ENCODE measurements at regions not wholly inside any gene's neighbourhood (a gene's known extent, or its start where the extent isn't known, plus 50 kb on each side); places are given as distances from the start of the nearest gene placed in this dataset.
A peak's percentile ranks its signal among the peaks of the same experiment; 100 is the strongest.
"Not testable (repeated sequence)": the region's sequence is repeated elsewhere in the genome, so short reads cannot be mapped to it uniquely, and the experiment has no call there.

- no peak for DNase-seq
- TF ChIP-seq POLR2A (IDR thresholded peaks at IDR 0.05; ENCODE audit: low read length), result no peak
- TF ChIP-seq GATA1 (IDR thresholded peaks at IDR 0.05; ENCODE audit: low read depth, low read length), result no peak
Measured at GRCh38 chr4:164081371-164081770, 586.9 kb downstream of the TMA16 start.

- DNase-seq, result no peak
- TF ChIP-seq POLR2A (IDR thresholded peaks at IDR 0.05; ENCODE audit: low read length), result no peak
- no peak for TF ChIP-seq GATA1 (IDR thresholded peaks at IDR 0.05; ENCODE audit: low read depth, low read length)
Measured at GRCh38 chr4:164081801-164082200, 587.3 kb downstream of the TMA16 start.

- TF ChIP-seq POLR2A (IDR thresholded peaks at IDR 0.05; ENCODE audit: low read length), result no peak
- TF ChIP-seq GATA1 (IDR thresholded peaks at IDR 0.05; ENCODE audit: low read depth, low read length), result no peak
- DNase-seq, result no peak
Measured at GRCh38 chr4:164087733-164088132, 593.2 kb downstream of the TMA16 start.

DNA sequence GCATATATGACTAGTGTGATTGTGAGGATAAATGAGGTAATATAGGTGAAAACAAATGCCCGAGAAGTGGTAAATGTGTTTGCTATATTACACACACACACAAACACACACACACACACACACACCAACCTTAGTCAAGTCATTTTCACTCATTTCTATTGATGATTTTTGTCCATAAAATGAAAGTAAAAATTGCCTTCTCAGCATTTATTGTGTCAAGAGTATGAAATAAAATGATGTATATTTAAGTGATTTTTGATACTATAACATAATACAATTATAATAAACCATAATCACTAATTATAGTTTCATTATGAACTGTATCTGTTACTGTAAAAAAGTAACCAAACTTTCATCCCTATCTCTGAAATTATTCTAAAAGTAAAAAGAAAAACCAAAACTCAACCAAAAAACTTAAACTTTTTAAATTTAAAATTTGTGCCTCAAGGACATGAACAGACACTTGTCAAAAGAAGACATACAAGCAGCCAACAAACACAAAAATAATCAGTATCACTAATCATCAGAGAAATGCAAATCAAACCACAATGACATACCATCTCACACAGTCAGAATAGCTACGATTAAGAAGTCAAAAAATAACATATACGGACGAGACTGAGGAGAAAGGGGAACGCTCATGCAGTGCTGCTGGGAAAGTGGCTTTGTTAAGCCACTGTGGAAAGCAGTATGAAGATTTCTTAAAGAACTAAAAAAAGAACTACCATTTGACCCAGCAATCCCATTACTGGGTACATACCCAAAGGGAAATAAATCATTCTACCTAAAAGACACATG, 601.0 kb downstream of the TMA16 start:
- TF ChIP-seq GATA1 (IDR thresholded peaks at IDR 0.05; ENCODE audit: low read depth, low read length), result no peak
- no peak for TF ChIP-seq POLR2A (IDR thresholded peaks at IDR 0.05; ENCODE audit: low read length)
- DNase-seq, result no peak

- DNase-seq, result no peak
- no peak for TF ChIP-seq GATA1 (IDR thresholded peaks at IDR 0.05; ENCODE audit: low read depth, low read length)
- TF ChIP-seq POLR2A (IDR thresholded peaks at IDR 0.05; ENCODE audit: low read length), result no peak
Measured at GRCh38 chr4:164096766-164097518, 602.5 kb downstream of the TMA16 start.

- DNase-seq, result not testable (repeated sequence)
Measured at GRCh38 chr4:164100741-164101365, 606.4 kb downstream of the TMA16 start.

DNA sequence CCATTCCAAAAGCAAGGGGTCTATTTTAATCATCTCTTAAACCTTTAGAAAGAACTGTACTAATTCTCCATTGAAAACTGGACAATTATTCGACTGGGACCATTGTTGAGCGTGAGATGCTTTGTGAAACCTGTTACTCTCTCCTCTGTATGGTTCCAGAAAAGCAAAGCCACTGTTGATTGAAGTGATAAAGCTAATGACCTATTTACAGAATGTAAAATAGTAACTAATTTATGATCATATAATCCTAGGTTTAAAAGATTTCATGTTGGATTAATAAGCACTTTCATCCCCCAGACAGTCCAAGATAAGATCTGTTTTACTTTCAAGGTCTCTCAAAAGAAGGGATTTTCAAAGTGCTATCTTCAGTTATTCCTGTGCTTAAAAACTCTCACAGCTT, 614.5 kb downstream of the TMA16 start:
- DNase-seq, result no peak
- TF ChIP-seq GATA1 (IDR thresholded peaks at IDR 0.05; ENCODE audit: low read depth, low read length) (no peak), POLR2A (IDR thresholded peaks at IDR 0.05; ENCODE audit: low read length) (no peak)

DNA sequence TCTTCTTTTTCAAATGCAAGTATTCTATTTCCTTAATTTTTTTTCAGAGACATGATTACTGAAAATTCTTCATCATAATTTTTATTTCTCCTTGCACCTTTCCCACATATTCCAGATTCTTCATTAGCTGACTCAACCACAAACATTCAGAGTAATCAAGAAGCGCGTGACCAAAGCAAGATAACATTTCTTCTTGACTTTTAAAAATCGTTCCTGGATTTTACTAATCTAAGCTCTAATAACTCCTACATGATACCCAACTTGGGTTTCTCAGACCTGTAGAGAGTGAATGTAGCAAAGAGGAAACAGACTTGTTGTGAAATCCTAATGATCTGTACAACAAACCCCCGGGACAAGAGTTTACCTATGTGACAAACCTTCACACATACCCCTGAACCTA, 615.0 kb downstream of the TMA16 start:
- DNase-seq, result no peak
- TF ChIP-seq GATA1 (IDR thresholded peaks at IDR 0.05; ENCODE audit: low read depth, low read length), result no peak
- no peak for TF ChIP-seq POLR2A (IDR thresholded peaks at IDR 0.05; ENCODE audit: low read length)

- DNase-seq, result no peak
- TF ChIP-seq GATA1 (IDR thresholded peaks at IDR 0.05; ENCODE audit: low read depth, low read length) (no peak), POLR2A (IDR thresholded peaks at IDR 0.05; ENCODE audit: low read length) (no peak)
Measured at GRCh38 chr4:164115236-164115635, 620.7 kb downstream of the TMA16 start.

- no peak for TF ChIP-seq GATA1 (IDR thresholded peaks at IDR 0.05; ENCODE audit: low read depth, low read length)
- no peak for TF ChIP-seq POLR2A (IDR thresholded peaks at IDR 0.05; ENCODE audit: low read length)
- no peak for DNase-seq
Measured at GRCh38 chr4:164116286-164116685, 621.8 kb downstream of the TMA16 start.

DNA sequence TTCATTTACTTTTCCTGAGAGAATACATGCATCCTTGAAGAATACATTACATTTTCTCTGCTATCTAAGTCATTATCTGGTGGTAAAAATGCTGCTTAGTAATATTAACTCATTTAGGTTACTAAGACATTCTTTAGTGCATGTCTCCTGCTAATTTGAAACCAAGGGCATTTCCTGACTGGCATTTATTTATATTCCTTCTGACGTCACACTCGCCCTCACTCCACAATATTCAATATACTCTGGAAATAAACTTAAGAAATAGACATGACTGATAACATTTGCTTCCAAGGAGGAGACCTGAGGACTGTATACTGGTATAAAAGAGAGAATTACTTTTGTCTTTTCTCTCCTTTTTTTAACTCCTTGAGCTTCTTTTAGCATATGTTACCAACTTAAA, 619.5 kb upstream of the SMIM31 start:
- TF ChIP-seq POLR2A (IDR thresholded peaks at IDR 0.05; ENCODE audit: low read length) (no peak), GATA1 (IDR thresholded peaks at IDR 0.05; ENCODE audit: low read depth, low read length) (no peak)
- no peak for DNase-seq

DNA sequence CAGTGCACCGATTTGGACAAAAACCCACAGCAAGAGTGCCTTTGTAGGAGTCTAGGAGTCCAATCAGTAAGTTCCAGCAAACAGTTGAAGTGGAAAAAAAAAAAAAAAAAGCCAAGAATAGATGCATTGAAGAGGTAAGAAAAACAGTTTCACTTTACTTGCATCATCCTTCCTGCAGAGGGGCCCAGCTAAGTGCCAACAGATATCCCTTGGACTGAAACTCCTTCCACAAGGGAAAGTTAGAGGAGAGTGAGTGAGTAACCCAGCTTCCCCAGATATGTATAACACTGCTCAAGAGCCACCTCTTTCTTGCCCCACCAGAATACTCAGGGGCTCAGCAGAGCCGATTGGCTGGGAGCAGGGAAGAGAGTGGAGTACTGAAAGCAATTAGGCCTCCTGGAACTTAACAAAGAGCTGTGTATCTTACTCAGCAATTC, 617.7 kb upstream of the SMIM31 start:
- no peak for TF ChIP-seq GATA1 (IDR thresholded peaks at IDR 0.05; ENCODE audit: low read depth, low read length)
- TF ChIP-seq POLR2A (IDR thresholded peaks at IDR 0.05; ENCODE audit: low read length), result no peak
- DNase-seq, result peak; percentile 1 to 34

GRCh38 chr4:164138521-164138920, 615.4 kb upstream of the SMIM31 start:
- TF ChIP-seq POLR2A (IDR thresholded peaks at IDR 0.05; ENCODE audit: low read length), result no peak
- no peak for TF ChIP-seq GATA1 (IDR thresholded peaks at IDR 0.05; ENCODE audit: low read depth, low read length)
- no peak for DNase-seq

DNA sequence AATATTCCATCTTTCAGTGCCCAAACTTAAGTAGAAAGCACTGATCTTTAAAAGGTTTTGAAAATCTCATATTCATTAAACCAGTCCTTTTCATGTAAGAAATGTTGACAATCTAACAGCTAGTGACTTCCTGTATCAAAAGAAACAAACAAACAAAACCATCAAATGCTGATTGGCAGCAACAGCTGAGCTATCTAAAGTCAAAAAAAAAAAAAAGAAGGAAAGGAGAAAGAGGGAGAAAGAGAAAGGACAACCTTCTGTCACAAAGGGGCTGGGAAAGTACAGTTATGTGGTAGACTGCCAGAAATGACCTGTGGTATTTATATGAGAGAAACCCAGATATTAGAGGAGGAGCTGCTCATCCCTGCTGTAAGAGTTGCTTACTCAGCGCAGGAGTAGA, 614.6 kb upstream of the SMIM31 start:
- TF ChIP-seq GATA1 (IDR thresholded peaks at IDR 0.05; ENCODE audit: low read depth, low read length) (no peak), POLR2A (IDR thresholded peaks at IDR 0.05; ENCODE audit: low read length) (no peak)
- DNase-seq, result no peak

DNA sequence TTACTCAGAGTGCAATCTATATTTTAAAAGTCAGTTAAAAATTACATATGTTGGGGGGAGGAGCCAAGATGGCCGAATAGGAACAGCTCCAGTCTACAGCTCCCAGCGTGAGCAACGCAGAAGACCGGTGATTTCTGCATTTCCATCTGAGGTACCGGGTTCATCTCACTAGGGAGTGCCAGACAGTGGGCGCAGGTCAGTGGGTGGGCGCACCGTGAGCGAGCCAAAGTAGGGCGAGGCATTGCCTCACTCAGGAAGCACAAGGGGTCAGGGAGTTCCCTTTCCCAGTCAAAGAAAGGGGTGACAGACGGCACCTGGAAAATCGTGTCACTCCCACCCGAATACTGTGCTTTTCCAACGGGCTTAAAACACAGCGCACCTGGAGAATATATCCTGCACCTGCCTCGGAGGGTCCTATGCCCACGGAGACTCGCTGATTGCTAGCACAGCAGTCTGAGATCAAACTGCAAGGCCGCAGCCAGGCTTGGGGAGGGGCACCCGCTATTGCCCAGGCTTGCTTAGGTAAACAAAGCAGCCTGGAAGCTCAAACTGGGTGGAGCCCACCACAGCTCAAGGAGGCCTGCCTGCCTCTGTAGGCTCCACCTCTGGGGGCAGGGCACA, 612.1 kb upstream of the SMIM31 start:
- not testable (repeated sequence) for DNase-seq

All from erythroblast (primary cell).